Activated CD8-positive, alpha-beta memory T cell treated with anti-CD3 and anti-CD28 coated beads for 48 hours (primary cell): ENCODE measurements at regions not wholly inside any gene's neighbourhood (a gene's known extent, or its start where the extent isn't known, plus 50 kb on each side); places are given as distances from the start of the nearest gene placed in this dataset.

Experiments used
- DNase-seq, 3 experiments: peaks; one replicate each; pipeline ENCODE4 v3.0.0-alpha.2; 2020; ENCODE audit warnings: low read depth in 2 of 3, low spot score in 2 of 3

DNA sequence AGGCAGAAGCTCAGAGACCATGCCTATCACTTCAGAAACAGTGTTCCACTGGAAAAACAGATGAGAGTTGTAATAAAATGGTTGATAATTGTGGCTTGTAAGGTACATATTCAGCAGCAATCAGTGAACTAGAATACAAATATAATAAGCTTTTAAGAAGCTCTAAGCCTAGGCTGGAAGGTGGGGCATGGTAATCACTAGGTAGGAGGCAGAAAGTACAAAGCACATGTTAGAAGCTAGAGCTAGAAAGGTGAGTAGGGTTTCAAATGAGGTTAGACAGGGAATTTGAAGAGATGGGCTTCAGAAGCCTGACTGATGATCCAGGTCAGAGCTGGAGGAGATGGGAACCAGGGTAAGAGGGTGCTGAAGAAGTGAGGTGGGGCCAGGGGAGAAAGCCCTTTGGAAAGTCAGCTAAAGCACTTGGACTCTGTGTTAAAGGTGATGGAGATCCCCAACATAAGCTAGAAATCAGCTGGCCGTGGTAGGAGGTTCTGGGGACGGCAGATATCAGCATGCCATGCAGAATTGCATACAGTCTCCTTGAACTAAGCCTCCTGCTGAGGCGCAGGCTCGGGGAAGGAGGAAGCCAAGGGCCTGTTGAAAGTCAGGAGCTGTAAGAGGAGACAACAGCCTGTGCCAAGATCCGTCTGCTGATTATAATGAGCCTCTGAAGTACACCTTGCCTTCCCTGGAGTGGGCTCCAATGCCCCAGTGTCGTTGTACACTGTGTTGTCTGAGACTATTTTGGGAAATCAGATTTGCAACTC lies 659.4 kb downstream of the BCL11B start:
- DNase-seq = no peak

DNA sequence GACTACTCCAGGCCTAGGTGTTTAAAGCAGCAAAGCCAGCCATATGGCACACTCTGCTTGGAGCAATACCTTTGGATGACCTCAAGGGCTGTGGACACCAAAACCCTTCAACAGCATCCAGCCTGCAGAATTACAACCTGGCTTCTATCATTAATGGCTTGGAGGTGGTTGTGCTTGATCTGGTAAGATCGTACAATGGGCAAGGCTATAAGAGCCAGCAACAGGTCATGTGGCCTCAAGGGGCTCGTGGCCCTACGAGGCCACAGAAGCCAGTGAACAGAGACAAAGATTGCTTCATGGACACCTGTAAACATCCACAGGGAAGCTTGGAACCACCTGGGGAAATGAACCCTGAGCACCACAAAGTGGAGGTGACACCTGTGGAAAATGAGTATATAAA lies 657.3 kb downstream of the BCL11B start:
- no peak for DNase-seq

DNA sequence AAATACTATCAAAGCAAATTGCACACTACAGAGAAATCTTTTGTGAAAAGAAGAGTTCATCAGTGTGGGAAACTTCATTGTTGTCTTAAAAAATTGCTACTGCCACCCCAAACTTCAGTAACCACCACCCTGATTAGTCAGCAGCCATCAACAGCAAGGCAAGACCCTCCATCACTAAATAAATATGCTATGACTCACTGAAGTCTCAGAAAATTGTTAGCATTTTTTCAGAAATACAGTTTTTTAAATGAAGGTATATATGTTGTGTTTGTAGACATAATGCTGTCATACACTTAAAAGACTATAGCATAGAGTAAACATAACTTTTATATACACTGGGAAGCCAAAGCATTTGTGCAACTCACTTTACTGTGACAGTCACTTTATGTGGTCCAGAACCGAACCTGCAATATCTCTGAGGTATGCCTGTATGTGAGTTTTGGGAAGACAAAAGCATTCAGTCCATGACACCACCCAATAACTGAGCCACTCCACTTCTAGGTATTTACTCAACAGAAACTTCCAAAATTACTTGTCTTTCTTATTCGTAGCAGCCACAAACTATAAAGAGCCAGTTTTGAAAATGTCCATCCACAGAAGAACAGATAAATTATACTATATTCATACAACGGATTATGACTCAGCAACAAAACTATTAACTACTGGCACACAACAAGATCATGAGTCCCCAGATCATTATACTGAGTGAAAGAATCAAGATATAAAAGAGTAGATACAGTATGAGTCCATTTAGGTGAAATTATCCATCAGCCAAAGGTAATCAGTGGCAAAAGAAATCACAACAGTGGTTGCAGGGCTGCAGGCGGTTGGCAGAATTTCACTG lies 649.6 kb downstream of the BCL11B start:
- no peak for DNase-seq

DNA sequence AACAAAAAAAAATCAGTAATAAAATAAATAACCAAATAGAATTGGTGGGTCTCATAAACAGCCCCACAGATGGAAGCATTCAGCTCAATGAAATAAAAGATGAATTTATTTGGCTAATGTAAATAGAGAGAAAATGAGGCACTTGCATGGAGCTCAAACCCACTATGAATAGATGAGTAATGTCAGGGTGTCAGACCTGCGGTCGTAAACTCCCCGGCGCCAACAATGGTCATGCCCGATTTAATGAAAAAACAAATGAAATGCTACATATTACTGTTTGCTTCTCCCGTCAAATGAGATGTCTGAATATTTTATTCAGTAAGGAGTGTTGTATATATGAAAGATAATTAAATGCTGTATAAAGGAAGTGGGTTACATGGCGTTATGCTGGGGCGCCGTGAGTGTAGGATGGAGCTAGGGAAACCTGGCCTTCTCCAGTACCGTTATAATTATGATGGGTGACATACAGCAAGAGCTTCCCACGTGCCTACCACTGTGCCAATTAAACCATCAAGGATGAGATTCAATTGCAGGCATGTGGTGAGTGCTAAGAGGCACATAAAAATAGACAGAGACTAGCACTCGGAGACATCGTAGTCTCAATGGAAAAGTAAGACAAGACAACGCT lies 648.1 kb downstream of the BCL11B start:
- DNase-seq = no peak

DNA sequence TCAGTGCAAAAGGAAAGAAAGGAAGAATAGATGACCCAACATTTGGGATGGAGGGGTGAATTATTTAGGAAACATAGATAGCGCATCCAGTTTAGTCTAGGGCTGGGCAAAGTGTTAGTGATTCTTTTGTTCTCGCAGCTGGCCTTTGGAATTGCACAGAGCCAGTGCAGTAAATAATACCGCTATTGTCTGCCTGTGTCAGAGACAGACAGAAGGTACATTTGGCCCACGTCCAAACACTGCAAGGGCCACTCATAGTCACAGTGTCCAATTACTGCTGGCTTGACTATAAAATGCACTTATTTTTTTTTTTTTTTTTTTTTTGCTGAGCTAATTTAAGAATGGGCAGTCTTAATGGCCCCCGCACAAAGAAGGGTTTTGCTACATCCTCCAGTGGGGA lies 638.6 kb downstream of the BCL11B start:
- DNase-seq = no peak

DNA sequence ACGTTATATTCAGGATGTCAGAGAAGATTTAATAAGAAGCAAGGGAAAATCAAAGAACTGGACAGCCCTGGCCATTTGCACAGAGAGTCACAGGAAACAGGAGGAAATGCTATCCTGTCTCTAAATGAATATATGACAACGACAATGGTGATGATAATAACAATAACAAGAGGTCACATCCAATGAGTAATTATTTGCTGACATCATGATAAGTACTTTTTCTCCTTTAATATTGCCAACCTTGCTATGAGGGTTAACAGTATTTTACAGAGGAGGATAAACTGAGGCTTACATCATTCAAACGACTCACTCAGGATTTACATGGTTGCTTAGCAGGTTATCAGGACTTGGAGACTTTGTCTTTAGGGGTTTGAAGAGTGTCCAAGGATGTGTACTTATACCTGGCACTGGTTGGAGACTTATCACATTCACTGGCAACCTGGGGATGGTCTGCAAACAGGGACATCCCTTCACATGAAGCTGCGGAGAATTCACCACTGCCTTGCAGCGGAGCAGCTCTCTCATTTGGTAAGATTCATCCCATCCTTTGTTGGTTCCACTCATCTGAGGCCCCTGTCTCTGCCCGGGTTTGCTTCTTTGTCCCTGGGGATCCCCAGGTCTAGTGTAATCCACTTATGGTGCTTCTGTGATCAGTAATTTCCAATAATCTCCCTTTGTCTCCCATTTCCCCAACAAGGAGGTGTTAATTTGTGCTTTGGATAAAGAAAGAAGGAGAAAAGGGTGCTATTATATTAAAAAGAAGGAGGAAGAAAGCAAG lies 637.8 kb downstream of the BCL11B start:
- no peak for DNase-seq

DNA sequence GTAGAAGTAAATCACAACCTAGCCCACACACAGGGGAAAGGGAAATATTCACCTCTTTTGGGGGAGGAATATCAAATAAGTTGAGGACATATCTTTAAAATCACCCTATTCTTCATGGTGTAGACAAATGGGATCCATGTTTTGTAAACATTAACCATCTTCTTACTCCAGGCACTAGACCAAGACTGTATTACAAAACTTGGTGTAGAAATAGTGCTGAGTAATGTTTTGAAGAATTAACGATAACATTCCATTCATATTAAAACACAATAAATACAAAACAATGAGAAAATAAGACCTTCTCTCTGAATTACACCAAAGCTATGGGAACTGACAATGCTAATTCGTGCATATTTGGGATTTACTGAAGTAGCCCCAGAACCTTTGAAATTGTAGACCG lies 633.6 kb downstream of the BCL11B start:
- no peak for DNase-seq

DNA sequence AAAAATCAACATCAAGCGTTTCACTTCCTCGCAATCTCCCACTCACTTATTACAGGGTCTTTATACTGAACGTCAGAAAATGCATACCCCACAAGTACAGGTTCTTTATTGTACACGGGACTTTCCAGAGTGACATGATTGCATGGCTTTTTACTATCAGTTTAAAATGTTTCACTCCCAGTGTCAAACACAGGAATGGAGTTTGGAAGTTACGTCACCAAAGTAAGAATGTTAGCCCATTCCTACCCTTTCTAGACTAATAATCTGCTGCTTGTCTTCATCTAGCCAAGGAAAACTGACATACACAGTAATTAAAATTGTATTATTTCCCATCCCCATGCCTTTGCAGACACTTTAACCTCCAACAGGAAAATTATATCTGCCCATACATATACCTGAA lies 624.2 kb downstream of the BCL11B start:
- DNase-seq = no peak

DNA sequence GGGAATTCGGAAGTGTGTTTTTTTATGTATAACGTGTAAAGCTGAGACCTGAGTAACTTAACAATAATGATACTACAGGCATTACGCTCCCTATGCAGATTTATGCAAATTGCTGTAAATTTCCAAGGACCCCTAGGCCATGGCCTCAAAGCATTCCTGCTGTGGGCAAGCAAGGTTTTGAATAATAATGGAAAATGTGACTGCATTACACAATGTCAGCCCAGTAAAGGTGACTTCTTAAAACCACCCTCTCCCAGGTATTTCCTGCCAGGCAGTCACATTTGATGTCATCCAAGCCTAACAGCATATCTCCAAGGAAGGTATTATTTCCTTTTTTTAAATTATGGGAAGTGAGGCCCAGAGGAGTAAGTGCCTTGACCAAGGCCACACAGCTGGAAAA lies 621.0 kb downstream of the BCL11B start:
- no peak for DNase-seq

DNA sequence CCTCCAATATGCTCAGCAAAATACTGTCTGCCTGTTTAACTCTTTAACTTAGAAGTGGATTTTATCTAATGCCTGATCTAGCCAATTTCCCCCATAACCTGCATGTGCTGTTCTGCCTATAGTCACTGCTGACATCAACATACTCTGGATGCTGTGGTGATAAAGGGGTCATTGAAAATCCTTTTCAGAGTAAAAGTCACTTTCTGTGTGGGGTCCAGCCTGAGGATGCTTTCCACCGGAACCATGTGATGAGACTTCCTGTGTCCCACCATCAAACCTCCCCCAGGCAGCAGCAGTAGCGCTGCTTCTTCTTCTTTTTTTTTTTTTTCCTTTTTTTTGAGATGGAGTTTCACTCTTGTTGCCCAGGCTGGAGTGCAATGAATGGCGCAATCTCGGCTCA lies 607.0 kb downstream of the BCL11B start:
- no peak for DNase-seq

DNA sequence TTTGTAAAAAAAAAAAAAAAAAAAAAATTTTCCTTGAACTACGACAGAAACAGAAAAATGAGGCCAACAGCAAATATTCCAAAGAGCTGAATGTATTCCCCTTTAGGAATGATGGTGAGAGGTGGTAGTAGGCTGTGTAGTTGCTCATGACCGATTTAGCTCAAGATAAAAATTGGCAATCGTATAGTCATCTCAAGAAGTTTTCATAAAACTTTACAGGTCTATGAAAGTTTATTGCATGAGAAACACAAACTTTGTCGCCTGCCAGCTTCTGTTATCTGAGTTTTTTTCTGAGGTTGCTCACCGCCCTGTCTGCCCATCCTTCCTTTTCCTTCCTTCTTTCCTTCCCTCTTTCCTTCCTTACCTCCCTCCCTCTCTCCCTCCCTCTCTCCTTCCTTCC lies 605.5 kb downstream of the BCL11B start:
- no peak for DNase-seq

DNA sequence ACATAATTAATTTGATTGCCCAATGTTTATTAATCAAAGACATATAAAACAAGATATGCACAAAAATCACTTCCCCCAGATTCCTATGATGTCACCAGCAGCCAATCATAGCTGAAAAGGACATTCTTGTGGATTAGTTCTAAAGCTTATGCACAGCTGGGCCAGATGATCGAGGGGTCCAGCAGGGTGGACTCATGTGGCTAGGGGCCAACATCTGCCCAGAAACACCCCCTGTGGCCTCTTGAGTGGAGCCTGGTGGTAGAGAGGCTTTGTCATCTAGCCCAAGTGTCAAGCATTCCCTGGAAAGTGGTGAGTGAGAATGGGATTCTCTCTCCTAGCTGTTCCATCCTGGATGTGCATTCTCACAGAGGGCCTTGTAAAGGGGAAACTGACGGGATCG lies 590.0 kb downstream of the BCL11B start:
- no peak for DNase-seq

DNA sequence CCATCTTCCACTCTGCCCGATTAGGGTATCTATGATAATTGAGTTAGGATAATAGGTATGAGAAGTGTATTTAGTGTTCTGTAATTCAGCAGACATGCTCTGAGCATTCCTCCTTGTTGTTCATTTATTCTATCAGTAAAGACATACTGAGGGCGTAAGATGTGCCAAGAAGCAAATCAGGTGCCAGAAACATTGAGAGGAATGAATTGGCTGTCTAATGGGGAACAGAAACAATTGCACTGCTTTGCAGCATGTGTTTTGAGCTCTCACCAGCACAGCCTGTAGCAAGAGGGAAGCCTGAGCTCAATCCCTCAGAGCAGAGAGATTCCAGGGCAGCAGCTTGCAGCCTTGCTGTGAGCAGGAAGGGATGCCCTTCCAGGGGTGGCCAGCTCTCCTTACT lies 589.3 kb downstream of the BCL11B start:
- DNase-seq = no peak

DNA sequence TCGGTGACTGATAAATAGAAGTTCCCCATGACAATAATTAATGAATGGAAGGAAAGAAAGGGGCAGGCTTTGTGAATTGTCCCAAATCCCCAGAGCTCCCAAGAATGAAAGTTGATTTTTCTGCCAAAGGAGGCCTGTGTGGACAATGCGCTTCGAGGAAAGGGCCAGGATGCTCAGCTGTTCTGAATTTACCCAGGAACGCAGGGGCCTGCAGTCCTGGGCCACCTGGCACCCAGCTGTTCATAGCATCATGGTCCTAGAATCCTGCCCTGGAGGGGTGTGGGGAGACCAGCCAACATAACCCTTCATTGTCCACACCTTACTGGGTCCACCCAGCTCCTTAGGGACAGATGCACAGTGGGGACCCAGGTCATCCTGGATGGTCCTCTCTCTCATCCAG lies 587.5 kb downstream of the BCL11B start:
- DNase-seq = no peak

DNA sequence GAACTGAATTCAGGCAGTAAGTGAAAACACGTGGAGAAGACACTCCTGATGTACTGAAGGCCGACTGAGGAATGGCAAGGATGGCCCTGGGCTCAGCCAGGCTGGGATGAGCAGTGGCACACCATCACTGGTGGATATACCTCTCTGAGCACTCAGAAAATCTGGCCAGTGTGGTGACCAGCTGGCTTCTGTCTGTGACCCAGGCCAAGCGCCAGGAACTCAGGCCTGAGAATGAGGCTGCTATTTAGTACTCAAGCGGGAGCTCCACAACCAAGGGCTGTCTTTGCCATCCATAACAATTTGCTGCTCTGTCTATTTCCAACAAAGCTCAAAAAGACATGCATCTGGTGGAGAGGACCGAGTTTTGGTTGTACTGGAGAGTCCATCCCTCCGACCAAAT lies 586.3 kb downstream of the BCL11B start:
- DNase-seq = no peak

DNA sequence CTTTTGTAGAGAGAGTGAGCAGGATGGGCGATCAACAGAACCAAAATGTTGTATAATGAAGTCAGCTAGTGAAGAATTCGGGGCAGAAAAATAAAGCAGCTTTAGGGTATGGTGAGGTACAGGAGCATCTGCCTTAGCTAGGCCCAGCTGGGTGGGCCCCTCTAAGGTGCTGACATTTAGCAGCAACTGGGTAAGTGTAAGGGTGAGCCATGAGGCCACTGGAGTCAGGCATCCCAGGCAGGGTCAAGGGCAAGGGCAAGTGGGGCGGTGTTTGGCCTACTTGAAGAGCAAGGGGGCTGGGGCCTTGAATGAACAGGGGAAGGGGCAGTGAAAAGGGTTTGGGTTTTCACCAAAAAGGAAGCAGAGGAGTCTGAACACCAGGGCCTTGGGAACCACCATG lies 583.6 kb downstream of the BCL11B start:
- no peak for DNase-seq

DNA sequence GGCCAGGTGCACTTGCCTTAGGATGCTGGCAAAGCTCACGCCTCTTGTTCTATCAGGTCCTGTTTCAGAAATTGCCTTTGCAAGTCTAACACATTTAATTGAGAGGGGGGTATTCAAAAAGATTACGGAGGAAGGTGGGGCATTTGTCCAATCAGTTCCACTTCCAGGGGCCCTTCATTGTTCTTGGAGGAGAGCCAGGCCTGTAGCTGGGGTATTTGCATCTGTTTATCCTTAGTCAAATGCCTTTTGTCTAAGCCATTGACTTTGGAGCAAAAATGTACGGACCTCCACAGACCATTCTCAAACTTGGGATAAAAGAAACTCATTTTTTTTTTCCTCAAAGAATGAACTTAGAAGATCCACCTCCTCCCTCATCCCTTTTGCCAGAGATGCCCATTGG lies 582.0 kb downstream of the BCL11B start:
- DNase-seq = no peak

DNA sequence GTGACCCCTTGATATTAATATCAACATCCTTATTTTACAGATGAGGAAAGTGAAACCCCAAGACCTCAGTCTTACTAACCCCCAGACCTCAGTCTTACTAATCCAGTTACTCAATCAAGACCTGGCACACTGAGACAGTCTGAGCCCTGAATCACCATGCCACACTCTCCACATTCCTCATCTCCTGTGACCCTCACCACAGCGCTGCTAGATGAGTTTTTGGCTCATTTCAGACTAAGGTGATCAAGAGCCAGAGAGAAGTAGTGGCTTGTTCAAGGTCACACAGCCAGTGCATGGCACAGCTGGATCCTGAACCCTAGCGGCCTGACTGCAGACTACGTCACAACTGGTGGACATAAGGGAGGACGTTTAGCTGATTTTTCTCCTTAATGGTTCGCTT lies 579.2 kb downstream of the BCL11B start:
- DNase-seq = no peak

DNA sequence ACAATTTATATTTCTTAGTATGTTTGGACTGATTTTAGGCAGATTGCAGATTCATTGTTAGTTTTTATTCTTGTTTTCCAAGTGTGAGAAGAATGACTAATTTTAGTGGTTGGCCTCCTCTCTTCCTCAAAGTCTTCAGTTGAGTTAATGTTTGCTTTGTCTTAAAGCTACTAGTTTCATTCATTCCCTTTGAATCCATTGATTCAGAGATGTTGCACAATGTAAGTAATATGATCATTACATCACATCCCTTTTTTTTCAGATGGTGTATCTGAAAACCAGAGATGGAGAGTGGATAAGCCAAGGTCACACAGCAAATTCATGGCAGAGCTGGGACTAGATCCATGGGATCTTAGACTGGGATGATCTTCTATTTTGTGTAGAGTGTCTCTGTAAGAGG lies 577.5 kb downstream of the BCL11B start:
- DNase-seq = no peak

DNA sequence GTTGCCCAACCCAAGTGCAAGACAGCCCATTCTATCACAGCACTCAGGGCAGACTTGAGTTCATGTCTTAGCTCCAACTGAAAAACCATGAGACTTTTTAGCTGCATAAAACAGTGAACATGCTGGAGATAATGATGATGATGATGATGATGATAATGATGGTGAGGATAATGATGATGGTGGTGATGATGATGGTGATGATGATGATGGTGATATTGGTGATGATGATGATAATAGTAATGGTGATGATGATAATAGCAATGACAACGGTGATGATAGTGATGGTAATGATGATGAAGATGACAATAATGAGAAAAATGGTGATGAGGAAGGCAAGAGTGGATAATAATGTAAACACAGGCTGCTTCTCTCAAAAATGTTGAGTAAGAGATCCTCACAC lies 576.2 kb downstream of the BCL11B start:
- no peak for DNase-seq

DNA sequence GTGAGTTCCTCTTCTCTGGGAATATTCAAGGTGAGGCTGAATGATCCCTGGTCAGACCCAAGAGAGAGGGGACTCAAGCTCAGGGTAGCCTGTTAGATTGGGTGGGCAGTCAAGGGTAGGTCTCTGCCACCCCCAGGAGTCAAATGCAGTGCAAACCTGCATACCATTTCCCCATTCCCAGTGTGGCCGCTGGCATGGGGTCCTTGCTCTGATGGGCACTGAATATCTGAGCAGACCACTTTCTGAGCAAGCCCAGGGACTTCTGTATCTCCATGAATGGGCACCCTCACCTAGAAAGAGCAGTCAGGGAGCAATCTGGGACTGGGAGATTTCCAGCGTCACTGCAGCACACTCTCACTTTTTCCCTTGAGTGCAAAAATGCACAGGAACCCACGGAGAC lies 573.7 kb downstream of the BCL11B start:
- no peak for DNase-seq

DNA sequence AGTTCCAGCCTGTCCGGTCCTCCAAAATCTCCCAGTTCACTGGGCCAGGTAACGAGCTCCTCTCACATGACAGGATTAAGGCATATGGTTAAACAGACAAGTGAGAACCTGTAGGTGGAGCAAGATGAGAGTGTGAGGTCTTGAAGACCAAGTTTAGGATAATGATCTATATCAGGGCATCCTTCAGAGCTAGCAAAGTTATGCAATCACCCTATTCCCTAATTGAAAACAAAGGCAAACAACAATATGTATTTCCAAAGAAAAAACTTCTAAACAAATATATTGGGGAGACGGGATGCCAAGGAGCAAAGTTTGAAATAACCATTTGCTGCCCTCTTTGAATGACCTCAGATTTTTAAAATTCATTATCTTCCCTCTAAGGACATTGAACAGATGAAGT lies 571.2 kb downstream of the BCL11B start:
- no peak for DNase-seq
